Tibial nerve (tissue), 4 donors: ENCODE measurements at regions not wholly inside any gene's neighbourhood (a gene's known extent, or its start where the extent isn't known, plus 50 kb on each side); places are given as distances from the start of the nearest gene placed in this dataset. TPM values are rescaled to one million over a fixed set of nuclear protein-coding genes. Genes with fewer than 3 reads are reported as not detected.

Experiments
- DNase-seq, 2 donors: peaks; one replicate each; pipeline ENCODE4 v3.0.0-alpha.2; 2019; ENCODE audit warnings: low spot score in 2 of 2
- H3K27ac ChIP-seq, 4 donors: fragments of 200-600 bp; sonication (generic) in 3 of 4; one replicate each; pipeline ENCODE4 v1.5.1; 2017 to 2019; ENCODE audit warnings: mild to moderate bottlenecking in 1 of 4
- H3K27me3 ChIP-seq, 2 donors: fragments of 200-600 bp; sonication (generic) in 1 of 2; one replicate each; pipeline versions ENCODE4 v1.5.1 to v1.6.0; 2017 to 2019
- H3K36me3 ChIP-seq, 3 donors: fragments of 200-600 bp; sonication (generic); one replicate each; pipeline ENCODE4 v1.5.1; 2018 to 2019
- H3K4me1 ChIP-seq, 4 donors: fragments of 200-600 bp; sonication (generic) in 3 of 4; one replicate each; pipeline ENCODE4 v1.5.1; 2017 to 2019
- H3K4me3 ChIP-seq, 4 donors: fragments of 200-600 bp; sonication (generic) in 3 of 4; one replicate each; pipeline ENCODE4 v1.5.1; 2017 to 2019; ENCODE audit warnings: mild to moderate bottlenecking in 1 of 4, moderate library complexity in 1 of 4
- H3K9me3 ChIP-seq, 4 donors: fragments of 200-600 bp; sonication (generic) in 3 of 4; one replicate each; pipeline ENCODE4 v1.5.1; 2017 to 2019
- EP300 ChIP-seq, 2 donors: sonication (generic); formaldehyde crosslinking; IDR thresholded peaks; one replicate each; pipeline ENCODE4 v1.6.1; 2017; ENCODE audit warnings: antibody characterized with exemption in 2 of 2, mild to moderate bottlenecking in 1 of 2
- POLR2A ChIP-seq, 2 donors: fragments of 450-650 bp; IDR thresholded peaks; one replicate each; pipeline ENCODE4 v1.6.1; 2017; ENCODE audit warnings: antibody characterized with exemption in 2 of 2, mild to moderate bottlenecking in 2 of 2, moderate library complexity in 2 of 2
- WGBS, 2 donors: methylation state at CpG; one replicate each; pipeline ENCODE4 v1.1.5; 2018; 5-methylcytosine and 5-hydroxymethylcytosine counted together
- small RNA-seq: library from RNA; depleted of rRNA; stranded (forward); fragments of <200 nt; gene quantifications from one replicate; pipeline ENCODE3, GENCODE V24; 2016
- TF ChIP-seq, protein P1 (sequence below), 5 experiments: fragments of 200-600 bp in 3 of 5; fragments of 450-650 bp in 2 of 5; sonication (generic) in 3 of 5; IDR thresholded peaks; one replicate each; pipeline ENCODE4 v1.5.1; 2016 to 2019; ENCODE audit warnings: antibody characterized with exemption in 5 of 5, mild to moderate bottlenecking in 3 of 5, moderate library complexity in 2 of 5

DNA sequence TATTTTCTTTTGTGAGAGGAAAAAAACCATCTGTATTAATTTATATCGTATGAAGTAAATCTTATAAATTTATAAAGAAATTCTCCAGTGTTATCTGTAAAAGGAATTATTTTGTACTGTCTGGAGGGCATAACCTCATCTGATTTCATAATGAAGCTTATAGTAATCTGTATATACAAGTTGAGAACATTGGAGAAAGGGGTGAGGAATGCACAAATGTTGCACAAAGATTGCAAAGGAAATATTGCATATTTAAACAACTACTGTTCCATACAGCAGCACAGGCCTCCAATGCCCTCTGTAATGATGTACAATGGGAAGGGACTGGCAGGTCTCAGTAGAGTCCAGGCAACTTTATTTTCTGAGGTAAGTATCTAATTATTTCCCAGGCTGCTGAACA is 50.8 kb upstream of the KCNJ16 start:
- no peak overlapping the region for H3K27ac ChIP-seq
- H3K4me1 ChIP-seq: peaks cover 0 to 25% (median 2%) of the 10 kb centered on the region in 4 donors
- no peak for DNase-seq
- TF ChIP-seq POLR2A (IDR thresholded peaks at IDR 0.05): no peak
- TF ChIP-seq, protein P1, sequence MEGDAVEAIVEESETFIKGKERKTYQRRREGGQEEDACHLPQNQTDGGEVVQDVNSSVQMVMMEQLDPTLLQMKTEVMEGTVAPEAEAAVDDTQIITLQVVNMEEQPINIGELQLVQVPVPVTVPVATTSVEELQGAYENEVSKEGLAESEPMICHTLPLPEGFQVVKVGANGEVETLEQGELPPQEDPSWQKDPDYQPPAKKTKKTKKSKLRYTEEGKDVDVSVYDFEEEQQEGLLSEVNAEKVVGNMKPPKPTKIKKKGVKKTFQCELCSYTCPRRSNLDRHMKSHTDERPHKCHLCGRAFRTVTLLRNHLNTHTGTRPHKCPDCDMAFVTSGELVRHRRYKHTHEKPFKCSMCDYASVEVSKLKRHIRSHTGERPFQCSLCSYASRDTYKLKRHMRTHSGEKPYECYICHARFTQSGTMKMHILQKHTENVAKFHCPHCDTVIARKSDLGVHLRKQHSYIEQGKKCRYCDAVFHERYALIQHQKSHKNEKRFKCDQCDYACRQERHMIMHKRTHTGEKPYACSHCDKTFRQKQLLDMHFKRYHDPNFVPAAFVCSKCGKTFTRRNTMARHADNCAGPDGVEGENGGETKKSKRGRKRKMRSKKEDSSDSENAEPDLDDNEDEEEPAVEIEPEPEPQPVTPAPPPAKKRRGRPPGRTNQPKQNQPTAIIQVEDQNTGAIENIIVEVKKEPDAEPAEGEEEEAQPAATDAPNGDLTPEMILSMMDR (IDR thresholded peaks at IDR 0.05): no peak
- TF ChIP-seq EP300 (IDR thresholded peaks at IDR 0.05): no peak
- H3K9me3 ChIP-seq: no peaks in the 10 kb centered on the region
- no peaks in the 10 kb centered on the region for H3K27me3 ChIP-seq
- H3K4me3 ChIP-seq: no peak overlapping the region
- 80 to 91% methylated on average over 1 of the region's 1 CpG for WGBS, 2 donors
- no peaks in the 10 kb centered on the region for H3K36me3 ChIP-seq

Small RNA genes in the stretch of these regions (small RNA-seq; reads per million reads assigned to genes)
- not detected for gene AC002545.1
- gene RF00019: not detected
